ENCODE measurements at regions not wholly inside any gene's neighbourhood (a gene's known extent, or its start where the extent isn't known, plus 50 kb on each side); places are given as distances from the start of the nearest gene placed in this dataset.

DNA sequence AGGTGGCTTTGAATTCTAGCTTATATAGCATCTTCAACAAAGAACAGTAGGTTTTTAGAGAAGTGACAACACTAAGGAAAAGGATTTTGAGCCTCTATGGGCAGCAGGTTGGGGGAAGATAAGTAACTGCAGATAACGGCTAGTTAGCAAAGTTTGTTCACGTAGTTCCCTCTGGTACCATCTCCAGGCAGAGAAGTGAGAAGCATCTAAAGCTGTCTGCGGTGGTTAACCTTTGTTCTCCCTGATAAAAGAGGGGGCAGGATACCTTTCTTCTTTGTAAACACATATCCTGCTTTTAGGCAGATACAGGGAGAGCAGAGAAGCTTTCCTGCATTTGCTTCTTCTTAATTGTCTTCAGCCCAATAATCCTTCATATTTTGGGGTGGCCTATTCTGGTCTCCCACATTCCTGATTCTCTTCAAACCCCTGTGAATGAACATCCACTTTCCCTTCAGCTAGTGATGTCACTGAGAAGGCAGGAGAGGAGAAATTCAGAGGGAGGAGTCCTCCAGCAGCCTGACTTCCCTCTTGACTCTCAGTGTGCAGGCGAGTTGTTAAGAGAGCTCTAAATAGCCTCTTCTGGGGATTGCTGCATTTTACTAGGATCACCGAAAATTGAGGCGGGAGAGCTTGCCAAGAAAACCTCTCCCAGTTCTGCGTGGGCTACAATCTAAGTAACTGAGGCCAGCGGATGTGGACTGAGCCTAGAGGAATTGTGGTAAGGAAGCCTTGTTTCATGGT, 393.7 kb upstream of the C2CD4B start:
- DNase-seq = no peak

DNA sequence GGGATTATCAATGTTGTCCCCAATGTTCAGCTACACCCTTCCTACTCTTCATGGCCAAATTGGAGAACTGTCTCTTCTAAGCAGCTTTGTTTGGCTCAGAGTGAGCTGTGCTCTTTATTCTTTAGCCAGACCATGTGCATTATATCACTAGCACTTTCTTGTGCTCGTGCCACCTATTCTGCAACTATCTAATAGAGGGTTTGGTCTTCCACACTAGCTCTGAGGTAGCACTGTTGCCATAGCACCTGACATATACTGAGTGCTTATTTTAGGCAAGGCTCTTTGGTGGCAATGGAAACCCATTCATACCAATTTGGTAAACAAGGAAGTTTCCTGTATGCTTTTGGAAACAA, 394.3 kb upstream of the C2CD4B start:
- DNase-seq = no peak

- DNase-seq = no peak
These were observed 396.0 kb upstream of the C2CD4B start for GRCh38 chr15:62561059-62561519.

DNA sequence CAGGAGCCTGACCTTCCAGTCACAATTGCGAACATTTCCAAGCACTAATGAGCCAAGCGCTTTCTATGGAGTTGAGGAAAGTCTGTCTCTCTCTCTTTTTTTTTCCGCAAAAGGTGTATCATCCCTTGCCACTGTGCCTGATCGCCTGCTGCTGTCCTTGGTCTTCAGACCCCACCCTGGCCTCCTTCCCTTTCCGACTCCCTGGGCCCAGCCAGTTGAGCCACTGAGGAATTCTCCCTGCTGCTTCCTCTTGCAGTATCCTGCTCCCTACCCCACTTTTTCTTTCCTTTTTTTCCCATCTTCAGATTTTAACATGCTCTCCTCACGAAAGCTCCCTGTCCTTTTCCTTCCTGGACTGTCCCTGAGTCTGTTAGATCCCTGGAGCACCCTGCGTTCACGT, 396.5 kb upstream of the C2CD4B start:
- no peak for DNase-seq

DNA sequence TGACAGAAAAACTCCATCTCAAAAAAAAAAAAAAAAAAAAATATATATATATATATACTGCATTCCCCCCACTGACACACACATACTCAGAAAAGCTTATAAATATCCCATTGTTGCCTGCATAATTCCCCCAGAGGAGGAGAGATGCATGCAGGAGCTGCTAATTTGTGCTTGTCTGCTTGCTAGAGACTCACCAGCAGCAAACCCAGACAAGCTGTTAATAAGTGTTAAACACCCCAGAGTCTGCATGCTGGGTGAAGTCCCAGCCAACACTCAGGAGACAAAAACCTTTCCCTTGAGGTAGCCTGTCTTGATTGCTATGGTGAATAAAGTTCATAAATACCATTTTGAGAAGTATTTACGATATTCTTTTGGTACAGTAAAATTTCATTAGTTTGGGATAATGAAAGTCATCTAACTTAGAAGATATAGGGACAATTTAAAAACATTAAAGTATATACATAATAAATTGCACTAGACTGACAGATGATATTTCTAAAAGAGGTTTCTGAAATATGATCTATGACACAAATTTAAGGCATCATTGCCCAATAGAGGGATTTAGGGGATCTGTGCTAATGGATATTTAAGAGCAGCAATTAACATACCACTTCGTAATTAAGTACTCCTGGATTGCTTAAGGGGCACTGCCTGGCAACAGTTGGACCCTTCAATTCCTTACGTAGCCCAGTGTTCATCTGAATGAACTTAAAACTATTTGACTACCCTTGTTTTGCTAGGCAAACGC, 400.0 kb upstream of the C2CD4B start:
- DNase-seq = no peak

- no peak for DNase-seq
These were observed 400.5 kb upstream of the C2CD4B start for GRCh38 chr15:62565634-62566026.

GRCh38 chr15:62566248-62566647, 401.2 kb upstream of the C2CD4B start:
- DNase-seq = no peak

GRCh38 chr15:62567501-62567900, 402.4 kb upstream of the C2CD4B start:
- DNase-seq = no peak

DNA sequence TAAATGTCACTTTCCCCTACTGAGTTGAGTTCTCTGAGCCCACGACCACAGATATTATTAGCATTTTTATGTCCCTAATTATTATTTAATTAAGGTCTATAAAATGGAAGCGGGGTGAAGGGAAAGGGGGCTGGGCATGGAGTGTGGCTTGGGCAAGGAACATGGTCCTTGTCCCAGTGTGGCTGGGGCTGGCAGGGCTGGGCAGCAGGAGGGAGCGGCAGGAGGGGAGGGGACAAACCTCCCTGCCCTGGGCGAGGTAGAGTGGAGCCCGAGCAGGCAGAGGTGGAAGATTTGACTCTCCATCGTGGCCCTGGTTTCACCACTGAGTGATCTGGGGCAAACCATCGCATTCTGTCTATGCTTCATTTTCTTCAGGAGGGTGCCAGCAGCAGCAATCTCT, 402.9 kb upstream of the C2CD4B start:
- no peak for DNase-seq

- DNase-seq = no peak
These were observed 403.6 kb upstream of the C2CD4B start for GRCh38 chr15:62568702-62569101.

DNA sequence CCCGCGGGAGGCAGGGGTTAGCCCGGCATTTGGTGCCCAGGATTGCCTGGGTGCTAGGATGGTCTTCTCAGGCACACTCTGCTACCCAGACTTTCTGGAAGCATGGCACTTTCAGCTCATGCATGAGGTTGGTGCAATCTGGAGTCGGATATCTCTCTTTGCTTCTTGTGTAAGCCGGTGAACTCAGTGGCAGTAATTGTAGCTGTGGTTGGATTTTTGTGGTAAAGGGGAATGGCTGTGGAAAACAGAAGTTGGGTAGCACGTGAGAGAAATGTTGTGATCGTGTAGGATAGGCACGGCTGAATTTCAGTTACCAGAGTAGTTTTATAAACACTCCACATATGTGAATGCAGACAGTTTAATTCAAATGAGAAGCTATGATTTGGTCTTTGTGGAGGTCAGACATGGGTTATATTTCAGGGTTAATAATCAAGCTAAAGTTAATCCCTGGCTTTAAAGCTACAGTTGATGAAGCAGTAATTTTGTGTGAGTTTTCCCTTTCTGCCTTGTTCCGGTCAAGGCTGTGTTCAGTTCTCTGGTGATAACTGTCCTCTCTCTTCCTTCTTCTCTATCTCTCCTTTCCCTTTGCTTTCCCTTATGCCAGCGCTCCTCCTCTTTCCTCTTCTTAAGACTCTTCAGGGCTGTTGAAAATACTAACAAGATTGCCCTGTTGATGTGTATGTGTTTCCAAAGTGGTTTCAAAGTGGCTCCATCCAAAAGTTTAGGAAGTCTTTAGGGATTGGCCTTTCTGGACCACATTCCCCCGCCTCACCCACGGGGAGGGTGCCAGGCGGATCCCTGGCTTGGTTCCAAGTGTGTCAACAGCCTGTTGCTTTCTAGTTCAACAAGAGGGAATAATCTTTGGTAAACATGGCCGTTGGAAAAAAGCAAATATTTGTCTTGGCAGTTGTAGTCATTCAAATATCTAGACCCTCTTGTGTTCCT, 404.6 kb upstream of the C2CD4B start:
- no peak for DNase-seq

- no peak for DNase-seq
These were observed 405.3 kb upstream of the C2CD4B start for GRCh38 chr15:62570405-62570783.

GRCh38 chr15:62571072-62571471, 406.0 kb upstream of the C2CD4B start:
- DNase-seq = no peak

DNA sequence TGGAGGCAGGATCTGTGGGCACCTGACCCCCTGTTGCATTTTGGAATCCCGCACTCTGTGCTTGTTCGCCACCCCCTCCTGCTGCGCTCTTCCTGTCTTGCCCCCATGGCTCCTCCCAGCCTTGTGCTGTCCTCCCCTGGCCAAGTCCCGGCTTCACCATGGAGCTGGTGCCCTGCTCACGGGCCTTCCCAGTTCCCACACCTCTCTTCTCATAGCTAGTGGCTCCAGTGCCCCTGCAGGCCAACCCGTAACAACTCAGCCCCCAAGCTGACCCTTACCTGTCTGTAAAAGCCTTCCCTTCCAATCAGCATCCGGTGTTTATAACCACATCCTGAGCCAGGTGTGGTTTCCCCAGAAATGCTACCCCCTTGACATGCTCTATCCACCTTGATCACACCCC, 407.7 kb upstream of the C2CD4B start:
- DNase-seq = no peak

DNA sequence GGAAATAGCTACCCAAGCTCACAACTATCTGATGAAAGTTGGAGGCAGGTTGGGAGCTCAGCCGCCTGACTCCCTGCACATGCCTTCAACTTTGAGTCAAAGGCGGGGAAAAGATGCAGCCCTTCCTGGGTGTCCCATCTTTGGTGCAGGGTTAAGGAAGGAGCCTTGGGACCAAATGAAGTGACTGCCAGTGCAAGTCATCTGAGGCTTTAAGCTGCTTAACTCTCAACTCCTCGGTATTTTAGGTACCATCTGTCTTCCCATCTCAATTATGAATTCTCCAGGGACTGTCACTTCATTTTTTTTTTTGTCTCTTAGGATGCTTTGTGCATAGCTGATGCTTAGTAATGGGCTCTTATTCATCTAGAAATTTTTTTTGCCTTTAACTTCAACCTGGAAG, 408.8 kb upstream of the C2CD4B start:
- no peak for DNase-seq

GRCh38 chr15:62578546-62578945, 413.5 kb upstream of the C2CD4B start:
- no peak for DNase-seq

DNA sequence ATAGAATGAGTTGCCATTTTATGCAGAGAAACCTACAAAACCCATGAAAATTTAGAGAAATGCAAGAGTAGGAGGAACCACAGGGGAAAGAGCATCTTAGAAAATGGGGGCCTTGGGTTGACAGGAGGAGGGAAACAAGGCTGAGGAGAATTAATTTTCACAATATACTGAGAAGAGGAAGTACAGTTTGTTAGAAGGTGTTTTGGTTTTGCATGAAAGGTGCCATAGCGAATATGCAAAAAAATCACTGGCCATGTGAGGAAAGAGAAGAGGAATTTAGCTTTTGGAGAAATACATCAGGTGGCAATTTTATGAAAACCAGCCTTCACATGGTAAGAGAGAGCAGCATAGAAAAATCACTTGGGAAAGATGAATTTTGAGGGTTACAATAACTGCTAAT, 413.9 kb upstream of the C2CD4B start:
- DNase-seq = no peak

DNA sequence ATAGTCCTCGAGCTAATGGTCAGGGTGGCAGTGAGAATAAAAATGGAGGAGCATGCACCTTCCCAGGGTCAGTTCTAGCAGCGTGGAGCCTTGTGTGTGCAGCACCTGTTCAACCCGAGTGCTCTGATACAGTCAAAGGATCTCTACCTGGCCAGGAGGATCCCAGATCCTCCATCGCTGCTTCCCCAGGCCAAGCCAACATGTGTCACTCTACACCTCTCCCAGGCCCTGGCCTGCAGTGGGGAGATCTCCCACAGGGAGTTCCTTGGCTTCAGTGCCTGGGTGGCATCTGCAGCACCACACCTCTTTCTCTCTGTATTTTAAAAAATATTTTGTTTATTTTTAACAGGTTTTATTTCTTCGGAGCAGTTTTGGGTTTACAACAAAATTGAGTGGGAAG, 414.8 kb upstream of the C2CD4B start:
- DNase-seq = no peak

DNA sequence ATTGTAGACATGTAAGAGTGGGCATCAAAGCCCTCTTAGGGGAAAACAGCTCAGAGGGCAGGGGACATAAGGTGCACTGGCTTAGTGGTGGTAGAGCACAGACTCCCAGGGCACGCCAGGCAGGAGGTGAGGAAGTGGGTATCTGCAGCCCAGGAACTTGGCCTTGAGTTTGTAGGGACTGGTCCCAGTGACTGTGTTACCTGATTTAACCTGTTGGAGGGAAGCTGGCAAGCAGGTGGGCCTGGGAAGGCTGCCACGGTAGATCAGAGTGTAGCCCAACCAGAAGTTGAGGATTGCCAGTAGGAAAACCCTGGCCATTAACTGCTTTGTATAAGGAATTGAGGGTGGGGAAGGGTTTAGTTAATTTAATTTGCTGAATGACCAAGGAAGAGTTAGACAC, 417.5 kb upstream of the C2CD4B start:
- no peak for DNase-seq

- DNase-seq = no peak
These were observed 419.5 kb upstream of the C2CD4B start for GRCh38 chr15:62584301-62585235.

- no peak for DNase-seq
These were observed 424.0 kb upstream of the C2CD4B start for GRCh38 chr15:62588938-62589670.

Measured in stimulated activated CD4-positive, alpha-beta T cell treated with anti-CD3 and anti-CD28 coated beads, Interleukin-4, amount 100 ng/mL, for 24 hours (primary cell).